ENCODE measurements at regions not wholly inside any gene's neighbourhood (a gene's known extent, or its start where the extent isn't known, plus 50 kb on each side); places are given as distances from the start of the nearest gene placed in this dataset.

DNA sequence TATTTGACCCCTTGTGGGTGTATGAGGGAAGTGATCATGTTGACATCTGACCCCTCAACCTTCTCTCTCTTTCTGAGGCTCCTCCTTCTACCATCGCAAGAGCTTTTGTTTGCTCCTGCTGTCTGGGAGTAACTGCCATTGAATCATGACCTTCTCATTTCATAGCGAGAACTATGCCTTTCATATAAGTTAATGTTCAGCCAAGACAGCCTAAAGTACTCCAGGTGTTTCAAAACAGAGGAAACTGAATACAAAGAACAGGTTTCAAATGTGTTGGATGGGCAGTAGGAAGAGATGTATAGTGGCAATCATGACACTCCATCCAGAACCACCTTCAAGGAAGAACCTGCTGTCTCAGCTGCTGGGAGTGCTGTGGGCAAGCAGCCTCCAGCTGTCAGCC, 403.1 kb downstream of the MID1IP1 start:
- Histone ChIP-seq H3K4me1 (ENCODE audit: control insufficient read depth in 1 of 2, insufficient read depth in 2 of 2, low read length in 2 of 2) (no peaks in the 10 kb centered on the region), H4K20me1 (ENCODE audit: insufficient read depth) (no peaks in the 10 kb centered on the region), H3K9me2 (ENCODE audit: insufficient read depth) (no peaks in the 10 kb centered on the region), H3K36me3 (ENCODE audit: control insufficient read depth in 1 of 2, insufficient read depth in 2 of 2, low read length in 2 of 2) (no peaks in the 10 kb centered on the region), H3K4me2 (ENCODE audit: low read length) (no peak overlapping the region), H3K9me3 (ENCODE audit: control insufficient read depth in 1 of 2, insufficient read depth in 1 of 2, low read depth in 1 of 2, low read length in 2 of 2) (no peaks in the 10 kb centered on the region), H3K4me3 (replicated peaks in 1 of 2; ENCODE audit: low read depth in 1 of 2, low read length in 2 of 2) (no peak overlapping the region), H2AFZ (ENCODE audit: low read depth, low read length, poor library complexity, severe bottlenecking) (no peak overlapping the region), H3K9ac (ENCODE audit: low read length) (no peak overlapping the region), H3K27me3 (ENCODE audit: insufficient read depth, low read length) (no peaks in the 10 kb centered on the region), H3K79me2 (ENCODE audit: insufficient read depth, low read length) (no peaks in the 10 kb centered on the region), H3K27ac (ENCODE audit: low read depth, low read length) (no peak overlapping the region)
- TF ChIP-seq CBX3 (IDR thresholded peaks at IDR 0.05; ENCODE audit: low read depth) (no peak), ZNF274 (IDR thresholded peaks at IDR 0.05; ENCODE audit: low read depth, low read length) (no peak), SRF (IDR thresholded peaks at IDR 0.05; ENCODE audit: low read depth) (no peak), POLR2AphosphoS5 (IDR thresholded peaks at IDR 0.05; ENCODE audit: low read depth, low read length) (no peak), SP1 (IDR thresholded peaks at IDR 0.05; ENCODE audit: low read depth) (no peak), ZFX (IDR thresholded peaks at IDR 0.05) (no peak)
- TF ChIP-seq, protein P1, sequence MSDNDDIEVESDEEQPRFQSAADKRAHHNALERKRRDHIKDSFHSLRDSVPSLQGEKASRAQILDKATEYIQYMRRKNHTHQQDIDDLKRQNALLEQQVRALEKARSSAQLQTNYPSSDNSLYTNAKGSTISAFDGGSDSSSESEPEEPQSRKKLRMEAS (IDR thresholded peaks at IDR 0.05) = no peak
- TF ChIP-seq, protein P2, sequence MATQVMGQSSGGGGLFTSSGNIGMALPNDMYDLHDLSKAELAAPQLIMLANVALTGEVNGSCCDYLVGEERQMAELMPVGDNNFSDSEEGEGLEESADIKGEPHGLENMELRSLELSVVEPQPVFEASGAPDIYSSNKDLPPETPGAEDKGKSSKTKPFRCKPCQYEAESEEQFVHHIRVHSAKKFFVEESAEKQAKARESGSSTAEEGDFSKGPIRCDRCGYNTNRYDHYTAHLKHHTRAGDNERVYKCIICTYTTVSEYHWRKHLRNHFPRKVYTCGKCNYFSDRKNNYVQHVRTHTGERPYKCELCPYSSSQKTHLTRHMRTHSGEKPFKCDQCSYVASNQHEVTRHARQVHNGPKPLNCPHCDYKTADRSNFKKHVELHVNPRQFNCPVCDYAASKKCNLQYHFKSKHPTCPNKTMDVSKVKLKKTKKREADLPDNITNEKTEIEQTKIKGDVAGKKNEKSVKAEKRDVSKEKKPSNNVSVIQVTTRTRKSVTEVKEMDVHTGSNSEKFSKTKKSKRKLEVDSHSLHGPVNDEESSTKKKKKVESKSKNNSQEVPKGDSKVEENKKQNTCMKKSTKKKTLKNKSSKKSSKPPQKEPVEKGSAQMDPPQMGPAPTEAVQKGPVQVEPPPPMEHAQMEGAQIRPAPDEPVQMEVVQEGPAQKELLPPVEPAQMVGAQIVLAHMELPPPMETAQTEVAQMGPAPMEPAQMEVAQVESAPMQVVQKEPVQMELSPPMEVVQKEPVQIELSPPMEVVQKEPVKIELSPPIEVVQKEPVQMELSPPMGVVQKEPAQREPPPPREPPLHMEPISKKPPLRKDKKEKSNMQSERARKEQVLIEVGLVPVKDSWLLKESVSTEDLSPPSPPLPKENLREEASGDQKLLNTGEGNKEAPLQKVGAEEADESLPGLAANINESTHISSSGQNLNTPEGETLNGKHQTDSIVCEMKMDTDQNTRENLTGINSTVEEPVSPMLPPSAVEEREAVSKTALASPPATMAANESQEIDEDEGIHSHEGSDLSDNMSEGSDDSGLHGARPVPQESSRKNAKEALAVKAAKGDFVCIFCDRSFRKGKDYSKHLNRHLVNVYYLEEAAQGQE (IDR thresholded peaks at IDR 0.05; ENCODE audit: low read depth) = no peak
- TF ChIP-seq, protein P3, sequence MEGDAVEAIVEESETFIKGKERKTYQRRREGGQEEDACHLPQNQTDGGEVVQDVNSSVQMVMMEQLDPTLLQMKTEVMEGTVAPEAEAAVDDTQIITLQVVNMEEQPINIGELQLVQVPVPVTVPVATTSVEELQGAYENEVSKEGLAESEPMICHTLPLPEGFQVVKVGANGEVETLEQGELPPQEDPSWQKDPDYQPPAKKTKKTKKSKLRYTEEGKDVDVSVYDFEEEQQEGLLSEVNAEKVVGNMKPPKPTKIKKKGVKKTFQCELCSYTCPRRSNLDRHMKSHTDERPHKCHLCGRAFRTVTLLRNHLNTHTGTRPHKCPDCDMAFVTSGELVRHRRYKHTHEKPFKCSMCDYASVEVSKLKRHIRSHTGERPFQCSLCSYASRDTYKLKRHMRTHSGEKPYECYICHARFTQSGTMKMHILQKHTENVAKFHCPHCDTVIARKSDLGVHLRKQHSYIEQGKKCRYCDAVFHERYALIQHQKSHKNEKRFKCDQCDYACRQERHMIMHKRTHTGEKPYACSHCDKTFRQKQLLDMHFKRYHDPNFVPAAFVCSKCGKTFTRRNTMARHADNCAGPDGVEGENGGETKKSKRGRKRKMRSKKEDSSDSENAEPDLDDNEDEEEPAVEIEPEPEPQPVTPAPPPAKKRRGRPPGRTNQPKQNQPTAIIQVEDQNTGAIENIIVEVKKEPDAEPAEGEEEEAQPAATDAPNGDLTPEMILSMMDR (IDR thresholded peaks at IDR 0.05 in 2 of 3, conservative IDR thresholded peaks at IDR 0.05 in 1 of 3; ENCODE audit: borderline replicate concordance in 1 of 3, insufficient read depth in 1 of 3, low read depth in 2 of 3, low read length in 2 of 3) = no peak
- TF ChIP-seq, protein P4, sequence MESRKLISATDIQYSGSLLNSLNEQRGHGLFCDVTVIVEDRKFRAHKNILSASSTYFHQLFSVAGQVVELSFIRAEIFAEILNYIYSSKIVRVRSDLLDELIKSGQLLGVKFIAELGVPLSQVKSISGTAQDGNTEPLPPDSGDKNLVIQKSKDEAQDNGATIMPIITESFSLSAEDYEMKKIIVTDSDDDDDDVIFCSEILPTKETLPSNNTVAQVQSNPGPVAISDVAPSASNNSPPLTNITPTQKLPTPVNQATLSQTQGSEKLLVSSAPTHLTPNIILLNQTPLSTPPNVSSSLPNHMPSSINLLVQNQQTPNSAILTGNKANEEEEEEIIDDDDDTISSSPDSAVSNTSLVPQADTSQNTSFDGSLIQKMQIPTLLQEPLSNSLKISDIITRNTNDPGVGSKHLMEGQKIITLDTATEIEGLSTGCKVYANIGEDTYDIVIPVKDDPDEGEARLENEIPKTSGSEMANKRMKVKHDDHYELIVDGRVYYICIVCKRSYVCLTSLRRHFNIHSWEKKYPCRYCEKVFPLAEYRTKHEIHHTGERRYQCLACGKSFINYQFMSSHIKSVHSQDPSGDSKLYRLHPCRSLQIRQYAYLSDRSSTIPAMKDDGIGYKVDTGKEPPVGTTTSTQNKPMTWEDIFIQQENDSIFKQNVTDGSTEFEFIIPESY (IDR thresholded peaks at IDR 0.05; ENCODE audit: extremely low read depth, insufficient replicate concordance, low read length) = no peak
- CTCF ChIA-PET = no interaction called here
- POLR2A ChIA-PET = no interaction called here
- BruUV-seq (replicated peaks) = no TSS peak
- intact Hi-C loops (cut with micrococcal nuclease) = no loop called here
- ATAC-seq (no peak), DNase-seq (ENCODE audit: low read depth, low spot score) (no peak)
- RAD21 ChIA-PET (ENCODE audit: low non-redundant PET in 1 of 2, low total read pairs in 2 of 2, uncharacterized antibody in 2 of 2, unreplicated experiment in 2 of 2) = no interaction called here

Data from HCT116 (cell line).